B cell (primary cell): ENCODE measurements at regions not wholly inside any gene's neighbourhood (a gene's known extent, or its start where the extent isn't known, plus 50 kb on each side); places are given as distances from the start of the nearest gene placed in this dataset.

ENCODE experiments used
- ATAC-seq: fragments of 200-7000 bp; cut with Tn5 transposase; one replicate; pipeline ENCODE4 v1.10.0; 2021; ENCODE audit warnings: low read depth, mild to moderate bottlenecking, moderate number of reproducible peaks, moderate library complexity
- CTCF ChIA-PET: fragments of 350-600 bp; sonication (Branson Sonifier 250); formaldehyde crosslinking; loops from one replicate; lab custom pipeline; 2021; ENCODE audit warnings: antibody characterized with exemption, inconsistent platforms; lab: Charles Lee
- POLR2A ChIA-PET: fragments of 350-600 bp; sonication (Branson Sonifier 250); formaldehyde crosslinking; loops from one replicate; lab custom pipeline; 2021; ENCODE audit warnings: antibody characterized with exemption; lab: Charles Lee
- DNase-seq: peaks from one replicate; pipeline ENCODE4 v3.0.0; 2013
- H2AFZ ChIP-seq: 2 replicates; pipeline ENCODE4 v1.6.1; 2012; ENCODE audit warnings: mild to moderate bottlenecking, low read depth, low read length; ENCODE audit not compliant: insufficient read depth, poor library complexity, severe bottlenecking
- H3K27ac ChIP-seq, 2 donors: 1 replicate in 1 of 2; 2 replicates in 1 of 2; pipeline ENCODE4 v1.5.1; 2012 to 2013; ENCODE audit warnings: low read length in 2 of 2, mild to moderate bottlenecking in 2 of 2, moderate library complexity in 1 of 2
- H3K27me3 ChIP-seq, 4 experiments: fragments of 200-600 bp in 1 of 4; sonication (generic) in 1 of 4; replicated peaks in 1 of 4; 1 replicate in 2 of 4; 2 replicates in 2 of 4; pipeline versions ENCODE4 v1.6.1 to v1.7.0; 2013 to 2016; ENCODE audit warnings: low read length in 3 of 4, mild to moderate bottlenecking in 2 of 4, mixed read lengths in 1 of 4, moderate library complexity in 1 of 4; ENCODE audit not compliant: insufficient read depth in 4 of 4, control insufficient read depth in 3 of 4; ENCODE audit errors: control extremely low read depth in 1 of 4
- H3K36me3 ChIP-seq, 2 experiments: replicated peaks in 1 of 2; 1 replicate in 1 of 2; 2 replicates in 1 of 2; pipeline versions ENCODE4 v1.6.1 to v1.7.1; 2013; ENCODE audit warnings: low read length in 1 of 2; ENCODE audit not compliant: insufficient read depth in 2 of 2, control insufficient read depth in 1 of 2; ENCODE audit errors: control extremely low read depth in 1 of 2, extremely low read depth in 1 of 2
- H3K4me1 ChIP-seq, 2 donors: fragments of 200-600 bp in 1 of 2; sonication (generic) in 1 of 2; 1 replicate in 1 of 2; 2 replicates in 1 of 2; pipeline versions ENCODE4 v1.5.1 to v1.6.1; 2013 to 2017; ENCODE audit warnings: low read length in 2 of 2; ENCODE audit not compliant: control insufficient read depth in 2 of 2, insufficient read depth in 2 of 2
- H3K4me2 ChIP-seq: replicated peaks from 2 replicates; pipeline ENCODE3; 2012; ENCODE audit warnings: mild to moderate bottlenecking, low read depth, low read length; ENCODE audit not compliant: poor library complexity, severe bottlenecking
- H3K4me3 ChIP-seq, 5 experiments: fragments of 200-600 bp in 1 of 5; sonication (generic) in 1 of 5; 1 replicate in 3 of 5; 2 replicates in 2 of 5; pipeline versions ENCODE4 v1.5.1 to v1.7.0; 2011 to 2016; ENCODE audit warnings: low read length in 4 of 5, mild to moderate bottlenecking in 4 of 5, low read depth in 2 of 5, control low read depth in 1 of 5, moderate library complexity in 1 of 5; ENCODE audit not compliant: insufficient read depth in 1 of 5; ENCODE audit errors: control extremely low read depth in 1 of 5, extremely low read depth in 1 of 5
- H3K79me2 ChIP-seq: fragments of 200-600 bp; sonication (generic); one replicate; pipeline ENCODE4 v1.6.0; 2016; ENCODE audit warnings: low read length; ENCODE audit not compliant: control insufficient read depth, insufficient read depth
- H3K9ac ChIP-seq: fragments of 200-600 bp; sonication (generic); 2 replicates; pipeline ENCODE4 v1.6.1; 2017; ENCODE audit warnings: mild to moderate bottlenecking, low read length, moderate library complexity
- H3K9me3 ChIP-seq, 3 donors: one replicate each; pipeline versions ENCODE4 v1.6.1 to v1.7.1; 2013; ENCODE audit warnings: low read length in 2 of 3; ENCODE audit not compliant: control insufficient read depth in 2 of 3, insufficient read depth in 1 of 3; ENCODE audit errors: control extremely low read depth in 1 of 3
- H4K20me1 ChIP-seq: 2 replicates; pipeline ENCODE4 v1.6.0; 2012; ENCODE audit warnings: mild to moderate bottlenecking, low read length; ENCODE audit not compliant: insufficient read depth, control insufficient read depth, poor library complexity, severe bottlenecking
- H3K27ac Mint-ChIP-seq: one replicate; pipeline ENCODE4 v1.8.0; 2021; ENCODE audit warnings: mixed read lengths
- H3K27me3 Mint-ChIP-seq: one replicate; pipeline ENCODE4 v1.8.0; 2021; ENCODE audit warnings: mixed read lengths
- H3K4me1 Mint-ChIP-seq: one replicate; pipeline ENCODE4 v1.8.0; 2021; ENCODE audit warnings: mixed read lengths
- H3K4me3 Mint-ChIP-seq: one replicate; pipeline ENCODE4 v1.8.0; 2021; ENCODE audit warnings: mixed read lengths
- H3K9me3 Mint-ChIP-seq: one replicate; pipeline ENCODE4 v1.8.0; 2022; ENCODE audit warnings: mixed read lengths; ENCODE audit not compliant: insufficient read depth
- CTCF ChIP-seq: fragments of 200-600 bp; IDR thresholded peaks from one replicate; pipeline ENCODE4 v1.8.0; 2022; ENCODE audit warnings: antibody characterized with exemption, mild to moderate bottlenecking
- EZH2 ChIP-seq: IDR thresholded peaks from 2 replicates; pipeline ENCODE4 v1.6.1; 2012; ENCODE audit warnings: borderline replicate concordance, low read depth, mild to moderate bottlenecking, moderate library complexity, low read length; ENCODE audit not compliant: insufficient read depth, poor library complexity, severe bottlenecking
- WGBS: methylation state at CpG from one replicate; pipeline ENCODE4 v1.1.5; 2013; ENCODE audit warnings: missing lambda C conversion rate; ENCODE audit not compliant: insufficient coverage; 5-methylcytosine and 5-hydroxymethylcytosine counted together
- intact Hi-C: fragments of 100-400 bp; cut with micrococcal nuclease; formaldehyde crosslinking; loops from one replicate; pipeline ENCODE4 v1.10.0; 2022

- no peak overlapping the region for H3K4me2 ChIP-seq
Observed at GRCh38 chr1:8133657-8134430, 107.7 kb upstream of the ERRFI1 start.

More at GRCh38 chr1:8133657-8134430, 107.7 kb upstream of the ERRFI1 start:
- Histone ChIP-seq H3K9ac (no peak overlapping the region), H3K27me3 (peaks cover 0 to 9% (median 2%) of the 10 kb centered on the region in 4 experiments), H2AFZ (no peak overlapping the region), H3K36me3 (no peaks in the 10 kb centered on the region), H3K79me2 (no peaks in the 10 kb centered on the region), H3K27ac (no peak overlapping the region), H3K4me1 (no peaks in the 10 kb centered on the region), H3K4me3 (no peak overlapping the region), H3K9me3 (no peaks in the 10 kb centered on the region), H4K20me1 (no peaks in the 10 kb centered on the region)
- intact Hi-C loops: no loop called here
- TF ChIP-seq EZH2: no peak
- TF ChIP-seq CTCF: no peak
- no peak for ATAC-seq
- H3K4me3 Mint-ChIP-seq: no peak overlapping the region
- no CpG with 5 or more reads among the region's 4 CpGs for WGBS
- no peaks in the 10 kb centered on the region for H3K9me3 Mint-ChIP-seq
- ChIA-PET CTCF (interaction anchor here (0.7 kb wide), 1 partner anchor 76 kb away, joined by 3 read pairs; no protein-coding TSS in a partner anchor), POLR2A (no interaction called here)
- no peak for DNase-seq
- H3K4me1 Mint-ChIP-seq: no peaks in the 10 kb centered on the region
- H3K27ac Mint-ChIP-seq: no peak overlapping the region
- H3K27me3 Mint-ChIP-seq: peaks cover 47% of the 10 kb centered on the region
